Endothelial cell of umbilical vein (primary cell): ENCODE measurements at regions not wholly inside any gene's neighbourhood (a gene's known extent, or its start where the extent isn't known, plus 50 kb on each side); places are given as distances from the start of the nearest gene placed in this dataset.

ENCODE experiments used
- BruUV-seq: library from RNA; stranded (reverse); fragments of 400-500 nt; replicated peaks from 2 replicates; lab custom pipeline; 2021; lab: Mats Ljungman, UMichigan
- CTCF ChIA-PET: fragments of 300-600, 350-600 bp; sonication (Branson Sonifier 250); formaldehyde crosslinking; loops from one replicate; lab custom pipeline; 2021; ENCODE audit warnings: antibody characterized with exemption, inconsistent platforms; lab: Charles Lee
- POLR2A ChIA-PET: fragments of 300-600, 350-600 bp; sonication (Branson Sonifier 250); formaldehyde crosslinking; loops from one replicate; lab custom pipeline; 2021; ENCODE audit warnings: antibody characterized with exemption, inconsistent platforms; lab: Charles Lee
- DNase-seq: peaks from one replicate; pipeline ENCODE4 v3.0.0-alpha.2; 2011; ENCODE audit warnings: low read depth, low spot score
- FAIRE-seq: peaks from 2 replicates; lab custom pipeline; 2011; peaks lifted over from hg19 to GRCh38; lab: Jason Lieb, UNC
- H2AFZ ChIP-seq: 2 replicates; pipeline ENCODE4 v1.6.0; 2012; ENCODE audit warnings: low read depth, low read length, control low read depth, inconsistent platforms
- H3K27ac ChIP-seq: 2 replicates; pipeline ENCODE4 v1.5.1; 2011; ENCODE audit warnings: low read depth, mild to moderate bottlenecking, control low read depth, low read length, moderate library complexity; ENCODE audit not compliant: insufficient read depth
- H3K27me3 ChIP-seq, 2 experiments: 2 replicates each; pipeline versions ENCODE4 v1.6.0 to v1.6.1; 2011; ENCODE audit warnings: low read length in 2 of 2, mixed read lengths in 1 of 2; ENCODE audit not compliant: control insufficient read depth in 2 of 2, insufficient read depth in 2 of 2
- H3K36me3 ChIP-seq, 2 experiments: 2 replicates in 1 of 2; 3 replicates in 1 of 2; pipeline ENCODE4 v1.5.1; 2011; ENCODE audit warnings: low read length in 2 of 2, mild to moderate bottlenecking in 1 of 2, moderate library complexity in 1 of 2; ENCODE audit not compliant: control insufficient read depth in 2 of 2, insufficient read depth in 2 of 2; ENCODE audit errors: extremely low read depth in 1 of 2
- H3K4me1 ChIP-seq: 3 replicates; pipeline ENCODE4 v1.5.1; 2011; ENCODE audit warnings: mild to moderate bottlenecking, low read length; ENCODE audit not compliant: control insufficient read depth, insufficient read depth; ENCODE audit errors: extremely low read depth
- H3K4me2 ChIP-seq: 2 replicates; pipeline ENCODE4 v1.6.1; 2011; ENCODE audit warnings: low read length, control low read depth, mixed read lengths; ENCODE audit not compliant: insufficient read depth
- H3K4me3 ChIP-seq, 3 experiments: fragments of 200-600 bp in 1 of 3; sonication (generic), shearing (Covaris generic) in 1 of 3; replicated peaks in 1 of 3; 2 replicates each; pipeline ENCODE4 v1.5.1; 2011 to 2016; ENCODE audit warnings: control low read depth in 3 of 3, low read length in 3 of 3, mild to moderate bottlenecking in 2 of 3, inconsistent platforms in 1 of 3, low read depth in 1 of 3, moderate library complexity in 1 of 3; ENCODE audit not compliant: insufficient read depth in 1 of 3
- H3K79me2 ChIP-seq: 2 replicates; pipeline ENCODE4 v1.6.0; 2012; ENCODE audit warnings: low read length, inconsistent platforms; ENCODE audit not compliant: control insufficient read depth, insufficient read depth
- H3K9ac ChIP-seq: replicated peaks from 2 replicates; pipeline ENCODE3; 2011; ENCODE audit warnings: low read length, control low read depth; ENCODE audit not compliant: insufficient read depth; ENCODE audit errors: extremely low read depth
- H3K9me1 ChIP-seq: replicated peaks from 3 replicates; pipeline ENCODE4 v1.6.0; 2011; ENCODE audit warnings: mild to moderate bottlenecking, low read length; ENCODE audit not compliant: control insufficient read depth, insufficient read depth; ENCODE audit errors: extremely low read depth
- H3K9me3 ChIP-seq: replicated peaks from 2 replicates; pipeline ENCODE4 v1.5.1; 2012; ENCODE audit warnings: low read length, inconsistent platforms; ENCODE audit not compliant: control insufficient read depth, insufficient read depth
- H4K20me1 ChIP-seq: replicated peaks from 2 replicates; pipeline ENCODE3; 2011; ENCODE audit warnings: mild to moderate bottlenecking, low read length; ENCODE audit not compliant: control insufficient read depth, insufficient read depth; ENCODE audit errors: extremely low read depth
- CTCF ChIP-seq, 2 donors: IDR thresholded peaks; 1 replicate in 1 of 2; 2 replicates in 1 of 2; pipeline ENCODE4 v1.5.1; 2011; ENCODE audit warnings: low read length in 2 of 2, mild to moderate bottlenecking in 2 of 2, moderate library complexity in 2 of 2, control low read depth in 1 of 2, inconsistent platforms in 1 of 2, low read depth in 1 of 2; ENCODE audit not compliant: insufficient read depth in 1 of 2; ENCODE audit errors: extremely low read depth in 1 of 2
- EZH2 ChIP-seq: IDR thresholded peaks from 2 replicates; pipeline ENCODE4 v1.6.1; 2012; ENCODE audit warnings: borderline replicate concordance, low read depth, mild to moderate bottlenecking, moderate library complexity, low read length, inconsistent platforms; ENCODE audit not compliant: severe bottlenecking
- FOS ChIP-seq: IDR thresholded peaks from 2 replicates; pipeline ENCODE4 v1.6.1; 2011; ENCODE audit warnings: mild to moderate bottlenecking, low read length, moderate library complexity, borderline replicate concordance; ENCODE audit not compliant: insufficient read depth
- GATA2 ChIP-seq: IDR thresholded peaks from 2 replicates; pipeline ENCODE4 v1.7.0; 2011; ENCODE audit warnings: low read depth, mild to moderate bottlenecking, moderate library complexity, mixed read lengths, low read length; ENCODE audit not compliant: insufficient read length, insufficient read depth
- JUN ChIP-seq: IDR thresholded peaks from 2 replicates; pipeline ENCODE4 v1.6.1; 2011; ENCODE audit warnings: borderline replicate concordance, low read depth; ENCODE audit not compliant: insufficient read length, insufficient read depth
- MYC ChIP-seq: IDR thresholded peaks from one replicate; pipeline ENCODE4 v1.6.1; 2011; ENCODE audit warnings: mild to moderate bottlenecking, low read depth, low read length
- POLR2A ChIP-seq: IDR thresholded peaks from 2 replicates; pipeline ENCODE4 v1.6.1; 2012; ENCODE audit warnings: low read depth, mild to moderate bottlenecking, control low read depth, low read length
- POLR2AphosphoS5 ChIP-seq: IDR thresholded peaks from 2 replicates; pipeline ENCODE4 v1.6.1; 2012; ENCODE audit warnings: low read depth, mild to moderate bottlenecking, control low read depth, low read length, moderate library complexity; ENCODE audit not compliant: insufficient read depth
- dilution Hi-C: fragments of 300-500 bp; cut with MboI; formaldehyde crosslinking; loops from one replicate; pipeline ENCODE4 v1.15.0; 2019; ENCODE audit warnings: low sequenced_read_pairs; ENCODE audit not compliant: extremely low pct_ligation_motif_present
- intact Hi-C: fragments of 100-400 bp; cut with micrococcal nuclease; formaldehyde crosslinking; loops from one replicate; pipeline ENCODE4 v1.10.0; 2022
- TF ChIP-seq, protein P1 (sequence below): IDR thresholded peaks from 2 replicates; pipeline ENCODE4 v1.6.1; 2011; ENCODE audit not compliant: insufficient read depth, insufficient read length

- Histone ChIP-seq H3K4me1 (no peaks in the 10 kb centered on the region), H3K27ac (no peak overlapping the region), H3K9ac (no peak overlapping the region), H3K27me3 (no peaks in the 10 kb centered on the region), H3K9me1 (no peaks in the 10 kb centered on the region), H2AFZ (peak overlapping the region; percentile 63), H3K79me2 (no peaks in the 10 kb centered on the region), H3K4me3 (no peak overlapping the region), H3K4me2 (no peak overlapping the region), H4K20me1 (no peaks in the 10 kb centered on the region), H3K36me3 (no peaks in the 10 kb centered on the region), H3K9me3 (no peaks in the 10 kb centered on the region)
- DNase-seq (no peak), FAIRE-seq (no peak)
- TF ChIP-seq GATA2 (no peak), POLR2AphosphoS5 (no peak), JUN (no peak), CTCF (IDR thresholded peaks at IDR 0.05; ENCODE audit: extremely low read depth in 1 of 2, insufficient read depth in 1 of 2, low read depth in 1 of 2, low read length in 2 of 2) (no peak), MYC (no peak), POLR2A (no peak), EZH2 (no peak), FOS (no peak)
- TF ChIP-seq, protein P1, sequence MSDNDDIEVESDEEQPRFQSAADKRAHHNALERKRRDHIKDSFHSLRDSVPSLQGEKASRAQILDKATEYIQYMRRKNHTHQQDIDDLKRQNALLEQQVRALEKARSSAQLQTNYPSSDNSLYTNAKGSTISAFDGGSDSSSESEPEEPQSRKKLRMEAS, result no peak
- intact Hi-C loops (no loop called here), dilution Hi-C loops (no loop called here)
- BruUV-seq, result no TSS peak
- ChIA-PET POLR2A (no interaction called here), CTCF (no interaction called here)
Observed at GRCh38 chr4:124030147-124030546, 633.6 kb downstream of the SPRY1 start.
